Mesenteric fat pad (tissue), 1 donor: ENCODE measurements at regions not wholly inside any gene's neighbourhood (a gene's known extent, or its start where the extent isn't known, plus 50 kb on each side); places are given as distances from the start of the nearest gene placed in this dataset.

ENCODE experiments used
- DNase-seq: peaks from one replicate; pipeline ENCODE4 v3.0.0-alpha.2; 2020; ENCODE audit warnings: low spot score
- donor health status: DM: yes; HTN: yes; CAD: no.

- no peak for DNase-seq
Measured at GRCh38 chr18:76578571-76579300, 83.7 kb upstream of the ZNF516 start.

GRCh38 chr18:76573325-76574025 is 78.4 kb upstream of the ZNF516 start:
- no peak for DNase-seq

GRCh38 chr18:76572518-76573247 is 77.6 kb upstream of the ZNF516 start:
- DNase-seq: no peak

DNA sequence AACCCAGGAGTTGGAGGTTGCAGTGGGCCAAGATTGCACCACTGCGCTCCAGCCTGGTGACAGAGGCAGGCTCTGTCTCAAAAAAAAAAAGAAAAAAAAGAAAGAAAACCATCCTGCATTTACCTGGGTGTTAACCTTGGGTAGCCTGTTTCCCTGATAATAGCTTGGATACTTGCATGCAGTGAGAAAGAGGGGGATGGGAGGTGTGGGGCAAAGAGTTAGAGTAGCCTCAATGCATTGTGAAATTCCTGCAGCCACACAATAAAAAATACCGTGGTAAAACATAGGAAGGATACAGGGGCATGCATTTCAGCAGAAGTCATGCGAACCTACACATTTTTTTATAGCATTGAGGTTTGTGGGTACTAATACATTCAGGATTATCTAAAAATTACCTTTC is 76.6 kb upstream of the ZNF516 start:
- no peak for DNase-seq

DNA sequence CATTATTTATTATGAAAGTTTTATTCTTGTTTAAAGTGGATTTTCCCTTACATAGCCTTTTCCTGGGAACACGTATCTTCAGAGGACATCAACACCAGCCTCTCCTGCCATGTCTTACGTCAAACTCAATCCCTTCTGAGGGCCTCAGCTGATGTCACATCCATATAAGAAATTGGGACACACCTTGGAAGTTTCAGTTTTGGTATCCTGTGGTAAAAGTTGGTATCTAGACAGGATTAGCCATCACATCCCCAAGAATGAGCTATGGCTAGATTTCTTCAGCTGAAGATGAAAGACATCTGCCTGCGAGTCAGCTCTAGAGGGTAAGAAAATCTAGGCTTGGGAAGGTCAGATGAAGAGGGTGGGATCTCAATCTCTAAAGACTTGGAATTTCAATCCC is 75.8 kb upstream of the ZNF516 start:
- no peak for DNase-seq

DNA sequence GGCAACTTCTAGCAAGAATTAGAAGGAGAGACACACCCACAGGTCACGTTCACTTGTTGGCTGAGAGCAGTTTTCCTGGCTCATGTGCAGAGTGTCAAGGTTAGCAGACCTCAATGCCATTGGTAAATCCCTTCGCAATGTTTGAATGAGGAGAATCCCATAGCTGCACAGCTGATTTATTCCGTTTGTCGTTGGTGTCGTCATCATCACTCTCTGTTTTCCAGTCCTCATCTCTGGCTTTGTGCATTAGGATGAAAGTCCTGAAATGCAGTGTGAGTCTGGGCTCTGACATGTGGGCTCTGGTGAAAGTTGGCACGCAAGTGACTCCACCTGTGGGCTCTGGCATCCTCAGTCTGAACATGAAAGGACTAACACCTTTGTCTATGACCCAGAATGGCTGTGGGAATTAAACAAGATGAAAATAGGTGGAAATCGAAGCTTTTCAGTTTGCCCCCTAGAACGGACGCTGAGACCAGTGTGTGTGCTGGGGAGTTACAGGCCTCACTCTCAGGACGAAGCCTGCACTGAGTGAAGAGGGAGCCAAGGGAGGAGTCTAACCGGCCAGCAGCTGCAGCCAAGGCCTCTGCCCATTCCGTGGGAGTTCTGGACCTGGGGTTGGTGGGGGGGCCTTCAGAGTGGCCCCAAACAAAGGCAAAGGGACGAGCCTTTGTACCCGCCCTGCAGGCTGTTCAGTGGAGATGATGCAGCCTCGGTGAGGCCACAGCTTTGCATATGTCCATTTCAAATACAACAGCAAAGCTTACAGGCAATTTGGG is 74.8 kb upstream of the ZNF516 start:
- no peak for DNase-seq

DNA sequence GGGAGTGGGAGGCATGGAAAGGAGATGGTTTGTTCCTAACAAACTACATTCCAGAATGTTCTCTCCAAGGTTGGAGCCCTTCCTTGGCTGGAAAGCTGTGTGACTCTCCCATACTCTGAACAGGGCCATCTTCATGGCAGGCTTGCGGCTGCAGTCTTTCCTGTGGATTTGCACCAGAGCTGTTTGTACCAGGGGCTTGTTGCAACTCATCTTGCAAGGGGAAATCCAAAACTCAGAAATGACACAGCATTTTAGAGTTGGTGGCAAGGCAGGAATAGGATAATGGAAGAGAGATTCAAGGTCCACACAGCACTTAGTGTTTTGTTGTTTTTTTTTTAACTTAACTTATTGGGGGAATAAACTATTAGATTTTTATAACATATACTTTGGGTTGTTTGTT is 73.7 kb upstream of the ZNF516 start:
- DNase-seq: no peak

GRCh38 chr18:76567835-76568445 is 72.9 kb upstream of the ZNF516 start:
- DNase-seq: no peak

DNA sequence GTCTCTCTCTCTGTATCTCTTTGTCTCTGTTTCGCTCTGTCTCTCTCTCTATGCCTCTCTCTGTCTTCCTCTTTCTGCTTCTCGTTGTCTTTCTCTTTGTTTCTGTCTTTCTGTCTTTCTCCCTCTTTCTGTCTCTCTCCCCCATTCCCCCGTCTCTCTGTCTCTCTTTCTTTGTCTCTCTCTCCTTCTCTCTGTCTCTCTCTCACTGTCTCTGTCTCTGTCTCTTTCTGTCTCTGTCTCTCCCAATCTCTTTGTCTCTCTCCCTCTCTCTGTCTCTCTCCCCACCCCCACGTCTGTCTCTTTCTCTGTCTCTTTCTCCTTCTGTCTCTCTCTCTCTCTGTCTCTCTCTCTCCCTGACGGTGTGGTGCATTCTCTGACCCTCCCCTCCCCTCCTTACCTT is 71.9 kb upstream of the ZNF516 start:
- DNase-seq: no peak

DNA sequence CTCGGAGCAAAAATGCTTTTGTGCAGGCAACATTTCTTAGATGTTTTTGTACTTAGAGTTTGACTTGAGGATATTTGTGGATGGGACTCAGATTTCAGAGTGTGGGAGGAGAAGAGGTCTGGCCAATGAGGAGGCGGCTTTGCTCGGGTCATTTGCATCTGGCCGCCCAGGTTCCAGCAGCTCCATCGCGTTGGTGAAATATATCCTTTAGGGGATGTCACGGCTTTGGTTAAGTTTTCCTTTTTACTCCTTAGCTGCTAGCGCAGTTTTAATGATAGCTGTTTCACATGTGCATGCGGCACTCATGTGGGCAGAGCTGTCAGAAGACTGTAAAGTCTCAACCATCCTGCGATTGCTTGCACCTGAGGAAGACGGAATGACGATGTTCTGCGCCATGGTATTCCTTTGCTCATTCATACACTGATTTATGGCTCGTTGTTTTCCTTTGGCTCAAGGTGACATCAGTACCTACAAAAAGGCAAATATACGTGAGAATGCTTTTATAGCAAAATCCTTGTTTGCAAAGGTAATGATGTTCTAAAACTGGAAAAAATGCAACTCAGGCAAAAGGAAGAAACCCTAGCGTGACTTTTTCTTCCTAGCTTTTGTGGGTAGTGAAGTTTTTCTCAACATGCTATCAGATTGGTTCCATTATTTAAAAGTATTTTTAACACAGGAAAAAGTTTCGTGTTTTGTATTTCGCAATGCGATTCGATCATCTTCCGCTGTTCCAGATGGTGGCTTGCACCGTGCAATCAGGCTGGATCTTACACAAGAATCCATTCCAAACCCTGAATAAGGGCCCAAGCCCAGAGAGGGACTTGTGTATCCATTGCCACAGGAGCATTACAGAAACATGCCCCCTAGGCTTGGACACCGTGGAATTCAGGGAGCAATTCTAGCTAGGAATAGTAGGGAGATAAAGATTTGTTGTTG is 70.5 kb upstream of the ZNF516 start:
- no peak for DNase-seq

DNA sequence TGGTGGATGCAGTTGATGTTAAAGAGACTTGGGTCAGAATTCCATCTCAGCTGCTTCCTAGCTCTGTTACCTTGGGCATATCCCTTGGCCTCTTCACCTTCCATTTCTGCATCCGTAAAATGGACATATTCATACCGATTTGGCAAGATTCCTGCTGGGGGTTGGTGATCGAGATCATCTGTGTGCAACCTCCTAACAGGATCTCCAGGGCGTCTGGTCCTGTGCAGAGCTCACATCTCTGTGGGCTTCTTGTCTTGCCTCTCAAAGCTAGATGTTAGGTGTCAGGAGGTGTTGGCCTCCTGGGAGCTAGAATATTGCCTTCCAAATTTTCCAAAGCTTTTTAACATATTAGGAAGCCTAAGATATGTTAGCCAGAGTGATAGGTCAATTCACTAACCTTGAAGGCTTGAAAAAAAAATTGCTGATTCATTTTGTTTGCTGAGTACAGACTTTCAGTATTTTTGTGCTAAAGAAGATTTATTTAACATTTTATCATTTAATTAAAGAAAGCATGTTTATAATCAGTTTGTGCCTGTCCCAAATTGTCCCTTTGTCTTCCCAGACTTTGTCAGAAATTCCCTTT is 69.7 kb upstream of the ZNF516 start:
- DNase-seq: no peak

DNA sequence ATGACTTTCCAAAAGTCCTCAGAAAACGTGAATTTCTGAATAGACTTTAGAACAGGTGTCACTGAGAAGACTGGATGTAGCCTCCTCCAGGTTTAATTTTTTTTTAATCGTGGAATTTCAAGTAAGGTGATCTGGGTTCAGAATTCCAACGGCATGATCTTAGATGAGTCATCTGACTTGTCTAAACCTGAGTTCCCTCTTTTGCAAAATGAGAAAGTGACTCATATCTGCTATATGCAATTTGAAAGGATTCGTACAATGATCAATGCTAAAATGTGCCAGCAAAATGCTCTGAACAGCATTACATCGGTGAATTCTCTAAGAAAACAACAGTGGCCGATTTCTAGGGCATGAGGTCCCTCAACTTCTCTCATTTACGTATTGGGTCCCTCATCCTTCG is 69.1 kb upstream of the ZNF516 start:
- no peak for DNase-seq

DNA sequence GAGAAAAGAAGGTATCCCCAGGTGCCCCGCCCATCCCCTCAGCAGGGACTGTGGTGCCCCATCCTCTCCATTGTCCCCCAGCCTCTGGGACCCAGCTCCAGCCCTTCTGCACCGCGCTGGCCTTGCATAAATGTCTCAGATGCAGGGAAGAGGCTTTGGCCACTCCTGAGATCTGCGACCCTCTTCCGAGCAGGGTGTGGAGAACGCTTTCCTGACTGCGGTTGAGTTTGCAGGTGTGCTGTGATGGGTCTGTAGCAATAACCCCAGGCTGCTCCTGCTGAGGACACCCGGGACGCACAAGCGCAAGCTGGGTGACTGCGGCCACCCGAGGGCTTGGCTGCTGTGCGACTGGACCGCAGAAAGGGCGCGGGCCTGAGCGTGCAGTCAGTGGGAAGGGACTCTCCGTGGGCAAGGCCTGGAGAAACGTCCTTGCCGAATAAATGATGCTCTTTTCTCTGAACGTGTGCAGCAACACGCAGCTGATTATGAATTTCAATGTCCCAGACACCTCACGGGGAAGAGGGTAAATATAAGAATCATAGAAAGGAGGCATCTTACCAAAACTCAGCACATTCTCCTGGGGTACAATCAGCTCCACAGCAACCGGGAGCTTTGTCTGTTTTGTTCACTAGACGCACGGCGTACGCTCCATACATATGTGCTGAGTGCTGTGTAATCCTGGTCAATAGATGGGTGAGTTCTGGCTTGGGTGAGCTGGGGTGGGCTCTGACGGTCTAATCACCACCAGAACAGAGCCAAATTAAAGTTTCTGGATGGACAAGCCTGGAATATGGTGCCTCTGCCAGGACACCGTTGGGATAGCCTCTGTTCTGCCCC is 67.5 kb upstream of the ZNF516 start:
- DNase-seq: no peak

DNA sequence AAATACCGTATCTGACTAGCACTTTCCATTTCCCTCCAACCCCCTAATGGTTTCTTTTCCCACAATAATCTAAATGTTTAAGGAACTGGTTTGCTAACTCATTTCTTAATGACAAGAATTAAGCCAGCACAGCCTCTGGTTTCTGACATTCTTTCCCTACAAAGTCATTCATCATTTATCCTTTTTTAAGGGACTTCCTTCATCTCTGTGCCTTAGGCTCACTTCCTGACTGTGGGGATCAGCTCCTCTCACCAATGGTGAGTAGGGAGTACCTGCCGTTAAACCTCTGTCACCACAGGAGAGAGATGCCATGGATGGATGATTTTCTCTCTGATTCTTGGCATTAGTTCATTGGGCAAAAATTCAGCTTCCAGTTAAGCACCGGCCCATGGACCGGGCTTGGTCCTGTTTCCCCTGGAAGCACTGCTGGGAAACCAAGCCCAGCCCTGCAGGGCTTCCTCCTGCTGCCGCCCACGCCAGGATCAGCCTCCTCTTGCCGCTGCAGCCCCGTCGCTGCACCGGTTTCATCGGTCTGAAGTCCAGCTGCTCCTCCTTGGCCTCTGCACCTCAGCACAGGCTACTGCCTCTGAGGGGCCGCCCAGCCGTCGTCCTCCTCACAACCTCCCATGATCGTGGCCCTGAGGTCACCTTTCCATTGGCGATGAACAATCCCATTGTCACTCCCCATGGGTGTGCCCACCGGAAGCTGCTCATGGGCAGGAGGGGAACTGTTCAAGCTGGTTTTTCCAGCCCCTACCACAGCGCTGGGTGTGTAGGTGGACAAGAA is 64.0 kb upstream of the ZNF516 start:
- no peak for DNase-seq

GRCh38 chr18:76557026-76557575 is 62.1 kb upstream of the ZNF516 start:
- DNase-seq: no peak

DNA sequence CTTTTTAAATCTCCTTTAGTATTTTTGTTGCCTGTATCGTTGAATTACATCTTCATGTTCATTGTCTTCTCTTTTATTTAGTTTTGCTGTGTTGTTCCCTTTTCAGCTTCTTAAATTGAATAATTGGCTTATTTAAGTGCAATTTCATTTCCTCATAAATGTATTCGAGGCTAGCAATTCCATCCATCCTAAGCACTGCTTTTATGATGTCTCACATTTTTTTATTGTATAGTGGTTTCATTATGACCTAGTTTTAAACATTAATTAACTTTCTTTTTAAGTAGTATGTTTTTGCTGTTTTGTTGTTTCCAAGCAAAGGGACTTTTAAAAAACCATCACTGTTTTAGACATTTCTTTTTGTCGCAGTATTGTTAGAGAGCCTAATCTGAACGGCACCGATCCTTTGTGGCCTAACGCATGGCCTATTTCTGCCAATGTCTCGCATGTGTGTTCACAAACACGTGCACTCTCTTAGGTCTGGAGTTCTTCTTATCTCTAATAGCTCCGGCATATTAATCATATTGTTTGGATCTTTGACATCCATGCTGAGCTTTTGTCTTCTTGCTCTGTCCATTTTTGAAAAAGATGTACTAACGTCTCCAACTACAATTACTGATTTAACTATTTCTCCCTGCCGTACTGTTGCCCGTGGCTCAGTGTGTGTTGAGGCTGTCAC is 59.6 kb upstream of the ZNF516 start:
- DNase-seq: no peak
